Progenitor cell of endocrine pancreas (in vitro differentiated cells): ENCODE measurements at regions not wholly inside any gene's neighbourhood (a gene's known extent, or its start where the extent isn't known, plus 50 kb on each side); places are given as distances from the start of the nearest gene placed in this dataset.

ENCODE experiments used
- DNase-seq: peaks from one replicate; pipeline ENCODE4 v3.0.0; 2021; ENCODE audit warnings: low spot score; ENCODE audit not compliant: unreplicated experiment
- H3K27ac Mint-ChIP-seq: 2 replicates; pipeline ENCODE4 v1.8.0; 2021; ENCODE audit warnings: mild to moderate bottlenecking, moderate library complexity, mixed read lengths
- H3K27me3 Mint-ChIP-seq: 2 replicates; pipeline ENCODE4 v1.8.0; 2021; ENCODE audit warnings: mixed read lengths
- H3K36me3 Mint-ChIP-seq: 2 replicates; pipeline ENCODE4 v1.8.0; 2022; ENCODE audit warnings: mixed read lengths; ENCODE audit not compliant: insufficient read depth
- H3K4me1 Mint-ChIP-seq: 2 replicates; pipeline ENCODE4 v1.8.0; 2021; ENCODE audit warnings: low read depth, mixed read lengths
- H3K4me3 Mint-ChIP-seq: 2 replicates; pipeline ENCODE4 v1.8.0; 2021; ENCODE audit warnings: low read depth, mild to moderate bottlenecking, moderate library complexity, mixed read lengths
- H3K9me3 Mint-ChIP-seq: 2 replicates; pipeline ENCODE4 v1.8.0; 2021; ENCODE audit warnings: low read depth, mixed read lengths
- CTCF ChIP-seq: fragments of 200-600 bp; sonication (generic); IDR thresholded peaks from one replicate; pipeline ENCODE4 v1.5.0; 2021; ENCODE audit warnings: antibody characterized with exemption, mild to moderate bottlenecking; ENCODE audit not compliant: unreplicated experiment

GRCh38 chr7:140238778-140239652, 62.2 kb upstream of the KDM7A start:
- peaks cover 12% of the 10 kb centered on the region for H3K4me1 Mint-ChIP-seq
- no peak for TF ChIP-seq CTCF
- H3K27me3 Mint-ChIP-seq, result peaks cover 5% of the 10 kb centered on the region
- H3K4me3 Mint-ChIP-seq, result no peak overlapping the region
- no peak for DNase-seq
- no peaks in the 10 kb centered on the region for H3K9me3 Mint-ChIP-seq
- H3K27ac Mint-ChIP-seq, result no peak overlapping the region
- H3K36me3 Mint-ChIP-seq, result no peaks in the 10 kb centered on the region

GRCh38 chr7:140237390-140237789, 60.6 kb upstream of the KDM7A start:
- Mint-ChIP-seq H3K36me3 (no peaks in the 10 kb centered on the region), H3K9me3 (no peaks in the 10 kb centered on the region), H3K4me3 (no peak overlapping the region), H3K27me3 (peaks cover 5% of the 10 kb centered on the region), H3K27ac (no peak overlapping the region), H3K4me1 (peaks cover 8% of the 10 kb centered on the region)
- TF ChIP-seq CTCF, result no peak
- DNase-seq, result no peak

GRCh38 chr7:140236626-140237025, 59.8 kb upstream of the KDM7A start:
- Mint-ChIP-seq H3K27ac (no peak overlapping the region), H3K4me3 (no peak overlapping the region), H3K36me3 (no peaks in the 10 kb centered on the region), H3K9me3 (no peaks in the 10 kb centered on the region), H3K4me1 (peaks cover 3% of the 10 kb centered on the region), H3K27me3 (peaks cover 12% of the 10 kb centered on the region)
- DNase-seq, result no peak
- TF ChIP-seq CTCF, result no peak

GRCh38 chr7:140235114-140235513, 58.3 kb upstream of the KDM7A start:
- Mint-ChIP-seq H3K4me3 (no peak overlapping the region), H3K9me3 (no peaks in the 10 kb centered on the region), H3K27ac (no peak overlapping the region), H3K36me3 (no peaks in the 10 kb centered on the region), H3K27me3 (peaks cover 20% of the 10 kb centered on the region), H3K4me1 (peaks cover 5% of the 10 kb centered on the region)
- no peak for TF ChIP-seq CTCF
- DNase-seq, result no peak

- TF ChIP-seq CTCF, result no peak
- Mint-ChIP-seq H3K4me1 (peaks cover 9% of the 10 kb centered on the region), H3K27me3 (peaks cover 25% of the 10 kb centered on the region), H3K4me3 (no peak overlapping the region), H3K9me3 (no peaks in the 10 kb centered on the region), H3K27ac (no peak overlapping the region), H3K36me3 (no peaks in the 10 kb centered on the region)
- no peak for DNase-seq
Measured at GRCh38 chr7:140232957-140233917, 56.5 kb upstream of the KDM7A start.
